ENCODE measurements at regions not wholly inside any gene's neighbourhood (a gene's known extent, or its start where the extent isn't known, plus 50 kb on each side); places are given as distances from the start of the nearest gene placed in this dataset.

DNA sequence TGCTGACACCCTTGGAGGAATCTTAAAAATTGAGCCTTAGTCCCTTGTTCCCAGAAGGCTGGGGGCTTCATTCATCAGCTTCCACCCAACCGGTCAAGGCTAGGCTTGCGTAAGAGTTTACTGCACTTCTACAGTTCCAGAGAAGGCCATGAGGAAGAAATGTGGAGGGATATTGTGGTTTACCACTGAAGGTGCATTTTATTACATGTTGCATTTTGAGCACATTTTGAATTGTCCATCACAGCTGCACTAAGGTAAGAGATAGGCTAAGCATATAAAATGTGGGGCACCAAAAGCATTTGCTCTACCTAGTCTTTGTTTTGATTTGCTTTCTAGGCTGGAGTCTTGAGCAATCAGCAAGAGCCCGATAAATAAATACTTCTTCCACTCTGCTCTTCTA, 167.1 kb upstream of the PAPPA start:
- H3K27ac ChIP-seq (ENCODE audit: control insufficient read depth, insufficient read depth, low read length): no peak overlapping the region
- no peaks in the 10 kb centered on the region for H3K4me1 ChIP-seq (ENCODE audit: control insufficient read depth, extremely low read depth, insufficient read depth, low read length)
- H3K4me3 ChIP-seq (ENCODE audit: control insufficient read depth in 2 of 3, extremely low read depth in 1 of 3, insufficient read depth in 2 of 3, low read depth in 1 of 3, low read length in 3 of 3): no peak overlapping the region
- H4K20me1 ChIP-seq (ENCODE audit: control insufficient read depth, extremely low read depth, insufficient read depth, low read length): no peaks in the 10 kb centered on the region
- H3K9me1 ChIP-seq (ENCODE audit: control insufficient read depth, extremely low read depth, insufficient read depth, low read length): no peaks in the 10 kb centered on the region
- H3K27me3 ChIP-seq (ENCODE audit: control insufficient read depth, extremely low read depth, insufficient read depth, low read length): no peaks in the 10 kb centered on the region
- no peak overlapping the region for H3K4me2 ChIP-seq (ENCODE audit: control insufficient read depth, extremely low read depth, insufficient read depth, low read depth, low read length)
- no peak for DNase-seq (ENCODE audit: low read depth, low spot score)
- H2AFZ ChIP-seq (ENCODE audit: control insufficient read depth, low read length): no peak overlapping the region
- no peaks in the 10 kb centered on the region for H3K9me3 ChIP-seq (ENCODE audit: control insufficient read depth, low read depth, low read length)
- dilution Hi-C loops (cut with MboI; ENCODE audit: extremely low pct_ligation_motif_present, low sequenced_read_pairs): no loop called here
- FAIRE-seq: no peak
- no peak overlapping the region for H3K9ac ChIP-seq (ENCODE audit: control insufficient read depth, extremely low read depth, insufficient read depth, low read length)
- no peaks in the 10 kb centered on the region for H3K79me2 ChIP-seq (ENCODE audit: control insufficient read depth, insufficient read depth, low read length)
- H3K36me3 ChIP-seq (ENCODE audit: control insufficient read depth in 2 of 2, extremely low read depth in 1 of 2, insufficient read depth in 2 of 2, low read length in 2 of 2): no peaks in the 10 kb centered on the region
- TF ChIP-seq, protein P1, sequence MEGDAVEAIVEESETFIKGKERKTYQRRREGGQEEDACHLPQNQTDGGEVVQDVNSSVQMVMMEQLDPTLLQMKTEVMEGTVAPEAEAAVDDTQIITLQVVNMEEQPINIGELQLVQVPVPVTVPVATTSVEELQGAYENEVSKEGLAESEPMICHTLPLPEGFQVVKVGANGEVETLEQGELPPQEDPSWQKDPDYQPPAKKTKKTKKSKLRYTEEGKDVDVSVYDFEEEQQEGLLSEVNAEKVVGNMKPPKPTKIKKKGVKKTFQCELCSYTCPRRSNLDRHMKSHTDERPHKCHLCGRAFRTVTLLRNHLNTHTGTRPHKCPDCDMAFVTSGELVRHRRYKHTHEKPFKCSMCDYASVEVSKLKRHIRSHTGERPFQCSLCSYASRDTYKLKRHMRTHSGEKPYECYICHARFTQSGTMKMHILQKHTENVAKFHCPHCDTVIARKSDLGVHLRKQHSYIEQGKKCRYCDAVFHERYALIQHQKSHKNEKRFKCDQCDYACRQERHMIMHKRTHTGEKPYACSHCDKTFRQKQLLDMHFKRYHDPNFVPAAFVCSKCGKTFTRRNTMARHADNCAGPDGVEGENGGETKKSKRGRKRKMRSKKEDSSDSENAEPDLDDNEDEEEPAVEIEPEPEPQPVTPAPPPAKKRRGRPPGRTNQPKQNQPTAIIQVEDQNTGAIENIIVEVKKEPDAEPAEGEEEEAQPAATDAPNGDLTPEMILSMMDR (optimal IDR thresholded peaks at IDR 0.05 in 1 of 3, IDR thresholded peaks at IDR 0.05 in 1 of 3, conservative IDR thresholded peaks at IDR 0.05 in 1 of 3; ENCODE audit: extremely low read depth in 1 of 3, insufficient read depth in 2 of 3, low read length in 3 of 3): no peak
- no peak for TF ChIP-seq EZH2 (IDR thresholded peaks at IDR 0.05; ENCODE audit: low read length)

DNA sequence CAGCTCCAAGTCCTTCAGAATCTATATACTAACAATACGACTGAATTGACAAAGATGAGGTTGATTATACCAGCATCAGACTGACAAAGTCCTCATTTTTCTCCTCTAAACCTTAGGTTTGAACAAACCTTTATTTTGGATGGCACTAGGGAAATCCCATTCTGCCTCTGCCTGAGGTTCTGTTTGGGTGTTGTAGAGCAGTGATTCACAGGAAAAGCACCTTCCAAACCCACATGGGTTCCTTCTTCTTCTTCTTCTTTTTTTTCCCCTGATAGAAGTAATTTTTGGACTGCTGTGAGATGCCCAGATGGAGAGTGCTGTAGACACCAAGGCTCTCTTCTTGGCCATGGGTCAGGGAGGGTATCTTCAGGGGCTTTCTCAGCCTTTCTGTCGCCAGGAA, 164.9 kb upstream of the PAPPA start:
- Histone ChIP-seq H2AFZ (ENCODE audit: control insufficient read depth, low read length) (no peak overlapping the region), H3K79me2 (ENCODE audit: control insufficient read depth, insufficient read depth, low read length) (no peaks in the 10 kb centered on the region), H3K27me3 (ENCODE audit: control insufficient read depth, extremely low read depth, insufficient read depth, low read length) (no peaks in the 10 kb centered on the region), H3K27ac (ENCODE audit: control insufficient read depth, insufficient read depth, low read length) (no peak overlapping the region), H3K36me3 (ENCODE audit: control insufficient read depth in 2 of 2, extremely low read depth in 1 of 2, insufficient read depth in 2 of 2, low read length in 2 of 2) (no peaks in the 10 kb centered on the region), H3K4me1 (ENCODE audit: control insufficient read depth, extremely low read depth, insufficient read depth, low read length) (peaks cover 5% of the 10 kb centered on the region), H3K9me1 (ENCODE audit: control insufficient read depth, extremely low read depth, insufficient read depth, low read length) (no peaks in the 10 kb centered on the region), H3K4me3 (ENCODE audit: control insufficient read depth in 2 of 3, extremely low read depth in 1 of 3, insufficient read depth in 2 of 3, low read depth in 1 of 3, low read length in 3 of 3) (no peak overlapping the region), H3K9me3 (ENCODE audit: control insufficient read depth, low read depth, low read length) (no peaks in the 10 kb centered on the region), H3K4me2 (ENCODE audit: control insufficient read depth, extremely low read depth, insufficient read depth, low read depth, low read length) (no peak overlapping the region), H4K20me1 (ENCODE audit: control insufficient read depth, extremely low read depth, insufficient read depth, low read length) (no peaks in the 10 kb centered on the region), H3K9ac (ENCODE audit: control insufficient read depth, extremely low read depth, insufficient read depth, low read length) (no peak overlapping the region)
- dilution Hi-C loops (cut with MboI; ENCODE audit: extremely low pct_ligation_motif_present, low sequenced_read_pairs): no loop called here
- peak; percentile 49 for FAIRE-seq
- TF ChIP-seq, protein P1 (optimal IDR thresholded peaks at IDR 0.05 in 1 of 3, IDR thresholded peaks at IDR 0.05 in 1 of 3, conservative IDR thresholded peaks at IDR 0.05 in 1 of 3; ENCODE audit: extremely low read depth in 1 of 3, insufficient read depth in 2 of 3, low read length in 3 of 3): no peak
- no peak for TF ChIP-seq EZH2 (IDR thresholded peaks at IDR 0.05; ENCODE audit: low read length)
- no peak for DNase-seq (ENCODE audit: low read depth, low spot score)
